ENCODE measurements at regions not wholly inside any gene's neighbourhood (a gene's known extent, or its start where the extent isn't known, plus 50 kb on each side); places are given as distances from the start of the nearest gene placed in this dataset.
"Not testable (repeated sequence)": the region's sequence is repeated elsewhere in the genome, so short reads cannot be mapped to it uniquely, and the experiment has no call there.

GRCh38 chr13:106081221-106081620, 454.2 kb downstream of the EFNB2 start:
- H2BK20ac ChIP-seq (ENCODE audit: low read length); H2BK120ac ChIP-seq (replicated peaks; ENCODE audit: low read depth, low read length); H3K9ac ChIP-seq (replicated peaks in 1 of 4; ENCODE audit: extremely low read depth in 1 of 4, low read depth in 3 of 4, low read length in 3 of 4); H3K23ac ChIP-seq (ENCODE audit: insufficient read length); H4K5ac ChIP-seq (ENCODE audit: insufficient read length, low read depth, low read length); H3K27ac ChIP-seq (ENCODE audit: low read depth, low read length); H3K4me3 ChIP-seq (ENCODE audit: extremely low read depth in 1 of 4, insufficient read depth in 2 of 4, low read depth in 3 of 4, low read length in 4 of 4); H3K79me1 ChIP-seq (ENCODE audit: low read depth, low read length); H3K56ac ChIP-seq (replicated peaks; ENCODE audit: insufficient read length, low read depth, low read length); H3K4ac ChIP-seq (replicated peaks; ENCODE audit: insufficient read length, low read depth, low read length); H2AK5ac ChIP-seq (ENCODE audit: low read depth, low read length); H4K20me1 ChIP-seq (replicated peaks in 1 of 2; ENCODE audit: control insufficient read depth in 1 of 2, insufficient read depth in 2 of 2, low read length in 2 of 2); H2BK15ac ChIP-seq (ENCODE audit: low read length); H3K9me3 ChIP-seq (ENCODE audit: insufficient read depth in 2 of 2, low read depth in 1 of 2, low read length in 1 of 2); H3K4me2 ChIP-seq (ENCODE audit: insufficient read depth in 1 of 2, low read depth in 2 of 2, low read length in 2 of 2); H4K8ac ChIP-seq (ENCODE audit: extremely low read depth, insufficient read depth, low read length); POLR2A ChIA-PET (ENCODE audit: partially characterized antibody); H3K4me1 ChIP-seq (replicated peaks in 1 of 4; ENCODE audit: control insufficient read depth in 3 of 4, insufficient read depth in 4 of 4, low read length in 3 of 4); H3K27me3 ChIP-seq (replicated peaks in 1 of 4; ENCODE audit: control insufficient read depth in 3 of 4, extremely low read depth in 1 of 4, insufficient read depth in 3 of 4, low read length in 3 of 4); H2BK12ac ChIP-seq (ENCODE audit: low read depth, low read length); FAIRE-seq; H2BK5ac ChIP-seq (ENCODE audit: low read depth, low read length); DNase-seq (ENCODE audit: low read depth in 1 of 2, low spot score in 2 of 2); H3K23me2 ChIP-seq (ENCODE audit: low read depth, low read length); H2AFZ ChIP-seq (ENCODE audit: low read length); H3K36me3 ChIP-seq (ENCODE audit: control insufficient read depth in 2 of 4, insufficient read depth in 4 of 4, low read length in 3 of 4); H4K91ac ChIP-seq (replicated peaks; ENCODE audit: insufficient read length, low read length); H3K18ac ChIP-seq (ENCODE audit: extremely low read depth, low read length); H3K14ac ChIP-seq (ENCODE audit: insufficient read length); H3K79me2 ChIP-seq (ENCODE audit: control insufficient read depth in 1 of 2, insufficient read depth in 2 of 2, low read length in 2 of 2): not testable (repeated sequence)
- CTCF ChIA-PET (ENCODE audit: partially characterized antibody), result interaction anchor here (0.9 to 1.4 kb wide), 4 partner anchors 10 to 455 kb away, joined by 3 to 6 read pairs (median 3); partner anchors contain the start of gene EFNB2
- 85% methylated on average over 5 of the region's 6 CpGs; no CpG with 5 or more reads in 1 of the 2 experiments for WGBS, 2 experiments (ENCODE audit: extremely low coverage in 1 of 2, insufficient coverage in 1 of 2, insufficient read length in 1 of 2, insufficient replicate concordance in 2 of 2, low coverage in 1 of 2, low lambda C conversion rate in 2 of 2, missing lambda C conversion rate in 1 of 2)
